Right lobe of liver (tissue), 6 donors: ENCODE measurements at regions not wholly inside any gene's neighbourhood (a gene's known extent, or its start where the extent isn't known, plus 50 kb on each side); places are given as distances from the start of the nearest gene placed in this dataset.

Experiments
- ATAC-seq, 4 donors: fragments of 200-7000 bp; cut with Tn5 transposase; one replicate each; pipeline ENCODE4 v1.9.1; 2020; ENCODE audit warnings: mild to moderate bottlenecking in 4 of 4, moderate library complexity in 4 of 4
- DNase-seq, 3 donors: peaks; one replicate each; pipeline ENCODE4 v3.0.0-alpha.2; 2020
- H3K27ac ChIP-seq, 3 donors: fragments of 200-600 bp; one replicate each; pipeline ENCODE4 v1.8.0; 2022
- H3K27me3 ChIP-seq, 2 donors: fragments of 200-600 bp; one replicate each; pipeline ENCODE4 v1.8.0; 2022
- H3K36me3 ChIP-seq, 4 donors: fragments of 200-600 bp; sonication (generic) in 1 of 4; one replicate each; pipeline versions ENCODE4 v1.5.1 to v1.8.0; 2017 to 2022; ENCODE audit warnings: control low read depth in 1 of 4
- H3K4me1 ChIP-seq, 4 donors: fragments of 200-600 bp; sonication (generic) in 1 of 4; one replicate each; pipeline versions ENCODE4 v1.5.1 to v1.8.0; 2017 to 2022; ENCODE audit warnings: control low read depth in 1 of 4
- H3K4me3 ChIP-seq, 3 donors: fragments of 200-600 bp; one replicate each; pipeline ENCODE4 v1.8.0; 2022
- H3K9me3 ChIP-seq, 4 donors: fragments of 200-600 bp; sonication (generic) in 1 of 4; one replicate each; pipeline versions ENCODE4 v1.5.1 to v1.8.0; 2017 to 2022; ENCODE audit warnings: control low read depth in 1 of 4
- CTCF ChIP-seq, 4 donors: fragments of 200-600 bp in 3 of 4; fragments of 450-650 bp in 1 of 4; IDR thresholded peaks; one replicate each; pipeline versions ENCODE4 v1.5.1 to v1.8.0; 2016 to 2022; ENCODE audit warnings: antibody characterized with exemption in 4 of 4, mild to moderate bottlenecking in 2 of 4
- POLR2A ChIP-seq: fragments of 450-650 bp; IDR thresholded peaks from one replicate; pipeline ENCODE4 v1.6.1; 2017; ENCODE audit warnings: antibody characterized with exemption, mild to moderate bottlenecking
- WGBS: methylation state at CpG from one replicate; pipeline ENCODE4 v1.1.6; 2018; ENCODE audit warnings: low coverage, low lambda C conversion rate; ENCODE audit not compliant: insufficient coverage; ENCODE audit errors: missing lambda C conversion rate; 5-methylcytosine and 5-hydroxymethylcytosine counted together
- intact Hi-C, 2 donors: fragments of 100-400 bp; cut with DNase I; formaldehyde crosslinking; loops; one replicate each; pipeline versions ENCODE4 v1.11.2 to v1.14.1; 2022
- donor health status: DM: no; HTN: yes; CAD: no.
- donor health status: DM: no; HTN: no; CAD: no.
- donor health status: DM: no; HTN: no; CAD: no.
- donor health status: DM: no; HTN: yes; CAD: no.
- donor health status: DM: no; HTN: yes; CAD: no.

GRCh38 chrX:104306180-104306579 is 51.4 kb upstream of the ESX1 start:
- DNase-seq (no peak), ATAC-seq (no peak)
- no peak for TF ChIP-seq POLR2A
- no peak for TF ChIP-seq CTCF (IDR thresholded peaks at IDR 0.05)
- Histone ChIP-seq H3K9me3 (no peaks in the 10 kb centered on the region), H3K27ac (no peak overlapping the region), H3K4me3 (no peak overlapping the region), H3K27me3 (no peaks in the 10 kb centered on the region), H3K36me3 (no peaks in the 10 kb centered on the region), H3K4me1 (no peaks in the 10 kb centered on the region)
- intact Hi-C loops: no loop called here
- 69% methylated on average over 9 of the region's 9 CpGs for WGBS
